Mesendoderm (in vitro differentiated cells): ENCODE measurements at regions not wholly inside any gene's neighbourhood (a gene's known extent, or its start where the extent isn't known, plus 50 kb on each side); places are given as distances from the start of the nearest gene placed in this dataset.
"Not testable (repeated sequence)": the region's sequence is repeated elsewhere in the genome, so short reads cannot be mapped to it uniquely, and the experiment has no call there.

Experiments
- DNase-seq: peaks from one replicate; pipeline ENCODE4 v3.0.0; 2013
- H2AK5ac ChIP-seq: 2 replicates; pipeline ENCODE4 v1.6.1; 2013; ENCODE audit warnings: low read length, inconsistent platforms
- H2BK120ac ChIP-seq: 2 replicates; pipeline ENCODE4 v1.6.1; 2013; ENCODE audit warnings: low read depth, mild to moderate bottlenecking, low read length, moderate library complexity, mixed read lengths
- H2BK15ac ChIP-seq: replicated peaks from 2 replicates; pipeline ENCODE4 v1.6.1; 2013; ENCODE audit warnings: low read depth, mild to moderate bottlenecking, moderate library complexity
- H2BK5ac ChIP-seq: 2 replicates; pipeline ENCODE4 v1.6.1; 2013; ENCODE audit warnings: low read length, inconsistent platforms
- H3K18ac ChIP-seq: 2 replicates; pipeline ENCODE4 v1.6.1; 2013; ENCODE audit warnings: mild to moderate bottlenecking, low read length, mixed read lengths
- H3K23ac ChIP-seq: one replicate; pipeline ENCODE4 v1.6.1; 2013; ENCODE audit warnings: low read length
- H3K27ac ChIP-seq: 2 replicates; pipeline ENCODE4 v1.5.1; 2013; ENCODE audit warnings: low read depth, mild to moderate bottlenecking, inconsistent platforms, low read length, moderate library complexity
- H3K27me3 ChIP-seq: 2 replicates; pipeline ENCODE4 v1.6.1; 2013; ENCODE audit warnings: low read length, control low read depth, mild to moderate bottlenecking, inconsistent platforms; ENCODE audit not compliant: insufficient read depth, poor library complexity
- H3K36me3 ChIP-seq: 2 replicates; pipeline ENCODE4 v1.6.1; 2013; ENCODE audit warnings: low read length, inconsistent platforms; ENCODE audit not compliant: control insufficient read depth, insufficient read depth
- H3K4ac ChIP-seq: one replicate; pipeline ENCODE4 v1.6.1; 2013; ENCODE audit warnings: low read depth, mild to moderate bottlenecking, low read length, moderate library complexity
- H3K4me1 ChIP-seq: 2 replicates; pipeline ENCODE4 v1.6.1; 2013; ENCODE audit warnings: low read depth, low read length, inconsistent platforms; ENCODE audit not compliant: control insufficient read depth
- H3K4me2 ChIP-seq: 2 replicates; pipeline ENCODE4 v1.6.1; 2013; ENCODE audit warnings: low read length
- H3K4me3 ChIP-seq: 2 replicates; pipeline ENCODE4 v1.5.1; 2013; ENCODE audit warnings: mild to moderate bottlenecking, low read length
- H3K56ac ChIP-seq: one replicate; pipeline ENCODE4 v1.6.1; 2013; ENCODE audit warnings: low read length
- H3K79me1 ChIP-seq: 2 replicates; pipeline ENCODE4 v1.6.1; 2013; ENCODE audit warnings: low read length, inconsistent platforms
- H3K79me2 ChIP-seq: 2 replicates; pipeline ENCODE4 v1.6.1; 2013; ENCODE audit warnings: mild to moderate bottlenecking, low read length; ENCODE audit not compliant: control insufficient read depth, insufficient read depth
- H3K9ac ChIP-seq: 2 replicates; pipeline ENCODE4 v1.6.1; 2013; ENCODE audit warnings: low read length, inconsistent platforms
- H4K5ac ChIP-seq: one replicate; pipeline ENCODE4 v1.6.1; 2013; ENCODE audit warnings: low read length
- H4K8ac ChIP-seq: one replicate; pipeline ENCODE4 v1.6.1; 2013; ENCODE audit warnings: low read depth, mild to moderate bottlenecking, control low read depth, low read length, moderate library complexity
- WGBS: extraction: QIAGEN DNeasy Blood & Tissue Kit; methylation state at CpG from one replicate; pipeline ENCODE4 v1.1.7; 2013; ENCODE audit warnings: low lambda C conversion rate, missing lambda C conversion rate; ENCODE audit not compliant: insufficient coverage; ENCODE audit errors: extremely low coverage; 5-methylcytosine and 5-hydroxymethylcytosine counted together

- Histone ChIP-seq H3K9ac (no peak overlapping the region), H2BK120ac (no peak overlapping the region), H3K56ac (no peak overlapping the region), H3K79me2 (no peaks in the 10 kb centered on the region), H2AK5ac (no peak overlapping the region), H3K27ac (no peak overlapping the region), H3K4me2 (no peak overlapping the region), H3K4me3 (no peak overlapping the region), H3K23ac (no peak overlapping the region), H3K18ac (no peak overlapping the region), H4K5ac (no peak overlapping the region), H2BK5ac (no peak overlapping the region), H3K79me1 (no peaks in the 10 kb centered on the region), H3K4ac (no peak overlapping the region), H3K4me1 (no peaks in the 10 kb centered on the region), H2BK15ac (no peak overlapping the region), H4K8ac (no peak overlapping the region), H3K27me3 (no peaks in the 10 kb centered on the region), H3K36me3 (no peaks in the 10 kb centered on the region)
- no CpG with 5 or more reads among the region's 2 CpGs for WGBS
- DNase-seq, result no peak
Measured at GRCh38 chr5:91486638-91487037, 103.5 kb upstream of the ARRDC3 start.

GRCh38 chr5:91484662-91485061 is 101.5 kb upstream of the ARRDC3 start:
- Histone ChIP-seq H3K4me1 (no peaks in the 10 kb centered on the region), H4K5ac (no peak overlapping the region), H2BK120ac (no peak overlapping the region), H3K79me1 (no peaks in the 10 kb centered on the region), H3K23ac (no peak overlapping the region), H4K8ac (no peak overlapping the region), H3K4me3 (no peak overlapping the region), H3K4ac (no peak overlapping the region), H3K27ac (no peak overlapping the region), H3K56ac (no peak overlapping the region), H2AK5ac (no peak overlapping the region), H3K27me3 (no peaks in the 10 kb centered on the region), H2BK5ac (no peak overlapping the region), H3K18ac (no peak overlapping the region), H3K4me2 (no peak overlapping the region), H3K79me2 (no peaks in the 10 kb centered on the region), H2BK15ac (no peak overlapping the region), H3K9ac (no peak overlapping the region), H3K36me3 (no peaks in the 10 kb centered on the region)
- DNase-seq, result no peak

GRCh38 chr5:91479376-91479775 is 96.3 kb upstream of the ARRDC3 start:
- H3K9ac ChIP-seq, H3K79me2 ChIP-seq, H3K4me1 ChIP-seq, H3K56ac ChIP-seq, H3K36me3 ChIP-seq, H2BK5ac ChIP-seq, H3K27me3 ChIP-seq, H3K23ac ChIP-seq, H3K18ac ChIP-seq, H2BK120ac ChIP-seq, H3K4ac ChIP-seq, H4K8ac ChIP-seq, H3K4me2 ChIP-seq, H3K4me3 ChIP-seq, H3K27ac ChIP-seq, DNase-seq, H2BK15ac ChIP-seq, H4K5ac ChIP-seq, H3K79me1 ChIP-seq, H2AK5ac ChIP-seq: not testable (repeated sequence)
- WGBS, result no CpG with 5 or more reads among the region's 2 CpGs

- H3K4me2 ChIP-seq, result no peak overlapping the region
- H4K5ac ChIP-seq, result no peak overlapping the region
- H3K79me2 ChIP-seq, result no peaks in the 10 kb centered on the region
- no peak overlapping the region for H3K4ac ChIP-seq
- H3K9ac ChIP-seq, result no peak overlapping the region
- H2AK5ac ChIP-seq, result no peak overlapping the region
- no peaks in the 10 kb centered on the region for H3K4me1 ChIP-seq
- no peak overlapping the region for H2BK5ac ChIP-seq
- no peak for DNase-seq
- no peak overlapping the region for H2BK120ac ChIP-seq
- WGBS, result no CpG with 5 or more reads among the region's 2 CpGs
- no peak overlapping the region for H3K27ac ChIP-seq
- H3K4me3 ChIP-seq, result no peak overlapping the region
- no peak overlapping the region for H4K8ac ChIP-seq
- H2BK15ac ChIP-seq, result no peak overlapping the region
- H3K18ac ChIP-seq, result no peak overlapping the region
- no peaks in the 10 kb centered on the region for H3K79me1 ChIP-seq
- no peak overlapping the region for H3K23ac ChIP-seq
- no peak overlapping the region for H3K56ac ChIP-seq
- H3K36me3 ChIP-seq, result no peaks in the 10 kb centered on the region
- H3K27me3 ChIP-seq, result no peaks in the 10 kb centered on the region
Measured at GRCh38 chr5:91478096-91478495, 95.0 kb upstream of the ARRDC3 start.

DNA sequence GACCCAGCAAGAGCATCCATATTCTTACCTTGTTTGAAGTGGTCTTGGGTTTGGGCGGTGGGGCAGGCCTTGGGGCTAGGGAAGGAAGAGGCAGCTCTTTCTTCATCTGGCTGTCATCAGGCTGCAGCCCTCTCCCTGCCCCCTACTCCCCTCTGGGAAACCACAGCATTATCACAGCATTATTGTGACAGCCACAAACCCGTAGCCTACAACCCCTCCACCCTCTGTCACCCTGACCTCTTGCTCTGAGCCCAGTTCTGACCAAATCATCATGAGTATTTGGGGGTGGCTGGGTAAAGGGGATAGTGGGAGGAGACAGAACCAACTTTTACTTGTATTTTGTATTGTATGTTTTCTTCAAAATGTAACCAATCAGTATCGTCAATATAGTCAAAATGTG is 94.3 kb upstream of the ARRDC3 start:
- Histone ChIP-seq H4K5ac (no peak overlapping the region), H2BK15ac (no peak overlapping the region), H4K8ac (no peak overlapping the region), H3K4me2 (no peak overlapping the region), H2BK5ac (no peak overlapping the region), H3K79me2 (no peaks in the 10 kb centered on the region), H3K4me3 (no peak overlapping the region), H3K9ac (no peak overlapping the region), H3K23ac (no peak overlapping the region), H3K27ac (no peak overlapping the region), H3K18ac (no peak overlapping the region), H3K4ac (no peak overlapping the region), H3K36me3 (no peaks in the 10 kb centered on the region), H3K79me1 (no peaks in the 10 kb centered on the region), H3K4me1 (no peaks in the 10 kb centered on the region), H3K56ac (no peak overlapping the region), H2BK120ac (no peak overlapping the region), H2AK5ac (no peak overlapping the region), H3K27me3 (no peaks in the 10 kb centered on the region)
- no peak for DNase-seq
- WGBS, result no CpG with 5 or more reads among the region's 3 CpGs

DNA sequence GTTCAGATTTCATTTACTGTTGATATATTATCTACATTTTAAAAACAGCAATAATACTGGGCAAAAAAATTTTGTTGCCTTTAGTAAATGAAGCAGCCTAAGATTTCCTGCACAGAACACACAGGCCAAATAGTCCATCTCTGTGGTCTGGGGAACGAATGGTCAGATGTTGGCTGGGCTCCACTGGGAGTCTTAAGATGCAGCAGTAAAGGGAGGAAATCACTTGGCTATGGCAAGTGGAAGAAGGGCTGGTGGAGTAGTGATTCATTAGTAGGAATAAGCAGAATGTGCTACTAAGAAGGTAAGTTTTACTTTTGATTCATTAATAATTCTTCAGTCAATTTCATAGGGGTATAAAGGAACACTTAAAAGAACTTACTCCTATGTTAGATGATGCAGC is 91.1 kb upstream of the ARRDC3 start:
- no peak for DNase-seq
- H2BK120ac ChIP-seq, result no peak overlapping the region
- H4K5ac ChIP-seq, result no peak overlapping the region
- H3K9ac ChIP-seq, result no peak overlapping the region
- H3K23ac ChIP-seq, result no peak overlapping the region
- H3K27ac ChIP-seq, result no peak overlapping the region
- H3K4me1 ChIP-seq, result no peaks in the 10 kb centered on the region
- H3K27me3 ChIP-seq, result no peaks in the 10 kb centered on the region
- no peak overlapping the region for H2BK5ac ChIP-seq
- H4K8ac ChIP-seq, result no peak overlapping the region
- no peak overlapping the region for H3K4ac ChIP-seq
- H3K18ac ChIP-seq, result no peak overlapping the region
- H3K4me3 ChIP-seq, result no peak overlapping the region
- no peaks in the 10 kb centered on the region for H3K79me2 ChIP-seq
- H3K56ac ChIP-seq, result no peak overlapping the region
- no peak overlapping the region for H2BK15ac ChIP-seq
- H3K79me1 ChIP-seq, result no peaks in the 10 kb centered on the region
- WGBS, result no CpG with 5 or more reads among the region's 1 CpG
- H3K36me3 ChIP-seq, result no peaks in the 10 kb centered on the region
- no peak overlapping the region for H3K4me2 ChIP-seq
- no peak overlapping the region for H2AK5ac ChIP-seq
